Stimulated activated CD4-positive, alpha-beta T cell treated with anti-CD3 and anti-CD28 coated beads, Interleukin-12 subunit alpha, Interleukin-12 subunit beta, amount 100 ng/mL, for 48 hours (primary cell): ENCODE measurements at regions not wholly inside any gene's neighbourhood (a gene's known extent, or its start where the extent isn't known, plus 50 kb on each side); places are given as distances from the start of the nearest gene placed in this dataset.
"Not testable (repeated sequence)": the region's sequence is repeated elsewhere in the genome, so short reads cannot be mapped to it uniquely, and the experiment has no call there.

Source experiments
- DNase-seq, 3 donors: peaks; one replicate each; pipeline ENCODE4 v3.0.0-alpha.2; 2020; ENCODE audit warnings: low read depth in 2 of 3, low spot score in 1 of 3

DNA sequence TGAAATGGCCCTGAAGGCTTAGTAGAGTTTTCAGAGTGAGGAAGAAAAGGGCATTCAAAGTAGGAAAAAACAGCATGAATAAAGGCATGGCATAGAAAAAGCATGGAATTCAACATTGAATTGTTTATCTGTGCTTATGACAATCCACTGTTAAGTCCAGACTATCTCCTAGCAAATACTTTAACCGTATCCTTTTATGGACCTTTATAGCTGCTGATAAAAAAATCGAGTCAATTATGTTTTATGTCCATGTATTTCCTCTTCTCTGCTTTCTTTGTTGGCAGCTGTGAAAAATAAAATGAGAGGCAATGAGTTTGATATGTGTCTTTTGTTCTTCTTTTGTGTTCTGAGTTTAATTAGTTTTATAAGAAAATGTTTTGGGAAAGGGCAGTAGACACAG is 70.4 kb downstream of the TDRD15 start:
- DNase-seq, result no peak

DNA sequence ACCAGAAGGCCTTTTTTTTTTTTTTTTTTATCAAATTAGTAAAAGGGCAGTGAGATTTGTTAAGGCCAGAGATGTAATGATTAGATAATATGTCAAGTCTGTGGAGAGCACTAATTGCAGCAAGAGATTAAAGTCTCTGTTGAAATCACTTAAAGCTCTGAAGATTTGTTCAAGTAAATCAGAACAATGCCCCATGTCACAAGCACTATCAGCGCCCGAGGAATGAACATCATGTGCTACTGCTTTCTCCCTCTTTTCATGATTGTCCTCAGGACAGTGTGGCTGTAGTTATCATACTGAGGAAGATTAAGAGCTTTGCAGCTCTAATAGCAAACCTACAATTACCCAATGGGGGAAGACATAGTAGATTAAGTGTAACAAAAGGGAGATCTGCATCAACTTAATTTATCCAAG is 71.1 kb downstream of the TDRD15 start:
- no peak for DNase-seq

- DNase-seq, result no peak
Measured at GRCh38 chr2:21195326-21195725, 71.6 kb downstream of the TDRD15 start.

DNA sequence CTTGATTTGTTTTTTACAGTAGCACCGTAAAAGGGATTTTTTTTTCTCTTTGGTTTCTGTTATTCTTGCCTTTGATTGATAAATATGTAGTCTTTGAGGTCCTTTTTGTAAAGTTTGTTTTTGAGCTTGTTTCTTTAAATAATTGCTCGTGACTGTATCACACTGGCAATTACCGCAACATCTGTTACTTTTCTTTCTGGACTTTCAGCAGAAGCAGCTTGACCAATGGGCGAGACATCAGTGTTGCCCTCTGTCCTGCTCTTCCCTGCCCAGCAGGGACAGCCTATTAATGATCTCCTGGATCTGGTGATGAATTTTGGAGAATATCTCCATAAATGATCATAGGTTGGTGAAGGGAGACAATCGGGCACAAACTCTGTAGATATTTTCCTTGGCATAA is 74.9 kb downstream of the TDRD15 start:
- DNase-seq, result no peak

- DNase-seq, result no peak
Measured at GRCh38 chr2:21203976-21204375, 80.2 kb downstream of the TDRD15 start.

GRCh38 chr2:21214085-21214484 is 90.3 kb downstream of the TDRD15 start:
- DNase-seq, result not testable (repeated sequence)

- DNase-seq, result no peak
Measured at GRCh38 chr2:21217442-21217841, 93.7 kb downstream of the TDRD15 start.

DNA sequence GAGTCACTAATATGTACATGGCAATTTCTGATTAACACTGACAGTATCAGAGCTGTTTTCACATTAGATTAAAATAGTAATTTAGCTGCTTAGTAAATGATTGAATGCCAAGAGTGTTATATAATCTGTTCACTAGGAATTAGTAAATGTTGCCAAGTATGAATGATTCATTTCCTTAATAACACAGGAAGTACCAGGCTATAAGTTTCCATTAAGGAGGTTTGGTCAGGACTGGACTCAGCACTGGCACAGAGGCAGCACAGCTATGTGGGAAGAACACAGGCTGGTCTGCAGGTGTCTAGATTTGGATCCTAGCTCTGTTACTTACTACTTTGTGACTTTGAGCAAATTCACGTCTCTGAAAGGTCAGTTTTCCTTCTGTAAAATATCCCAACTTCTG is 97.2 kb downstream of the TDRD15 start:
- no peak for DNase-seq

GRCh38 chr2:21223618-21224017 is 99.8 kb downstream of the TDRD15 start:
- no peak for DNase-seq

GRCh38 chr2:21228041-21228895 is 104.5 kb downstream of the TDRD15 start:
- DNase-seq, result no peak

DNA sequence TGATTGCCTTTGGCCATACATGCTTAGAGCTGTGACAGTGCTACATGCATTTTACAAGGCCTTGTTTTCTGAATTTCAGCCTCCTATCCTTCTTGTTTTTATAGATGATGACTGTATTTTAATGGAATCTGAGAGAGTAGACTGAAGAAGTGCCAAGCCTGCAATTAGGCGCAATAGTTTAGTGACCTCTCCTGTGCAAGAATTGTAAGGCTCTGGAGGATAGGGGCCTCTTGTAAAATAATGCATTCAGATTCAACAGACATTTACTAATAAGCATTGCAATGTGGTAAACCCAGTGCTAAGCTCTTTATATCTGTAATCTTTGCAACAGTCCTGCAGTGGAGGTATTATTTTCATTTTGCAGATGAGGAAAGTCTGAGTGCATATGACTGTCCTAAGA is 105.5 kb downstream of the TDRD15 start:
- DNase-seq, result no peak

- DNase-seq, result no peak
Measured at GRCh38 chr2:21230140-21230539, 106.4 kb downstream of the TDRD15 start.

GRCh38 chr2:21231985-21232384 is 108.2 kb downstream of the TDRD15 start:
- DNase-seq, result no peak

GRCh38 chr2:21233194-21233593 is 109.4 kb downstream of the TDRD15 start:
- no peak for DNase-seq

GRCh38 chr2:21234001-21234400 is 110.2 kb downstream of the TDRD15 start:
- no peak for DNase-seq

- no peak for DNase-seq
Measured at GRCh38 chr2:21234464-21235120, 110.8 kb downstream of the TDRD15 start.

- not testable (repeated sequence) for DNase-seq
Measured at GRCh38 chr2:21239749-21240148, 116.0 kb downstream of the TDRD15 start.

DNA sequence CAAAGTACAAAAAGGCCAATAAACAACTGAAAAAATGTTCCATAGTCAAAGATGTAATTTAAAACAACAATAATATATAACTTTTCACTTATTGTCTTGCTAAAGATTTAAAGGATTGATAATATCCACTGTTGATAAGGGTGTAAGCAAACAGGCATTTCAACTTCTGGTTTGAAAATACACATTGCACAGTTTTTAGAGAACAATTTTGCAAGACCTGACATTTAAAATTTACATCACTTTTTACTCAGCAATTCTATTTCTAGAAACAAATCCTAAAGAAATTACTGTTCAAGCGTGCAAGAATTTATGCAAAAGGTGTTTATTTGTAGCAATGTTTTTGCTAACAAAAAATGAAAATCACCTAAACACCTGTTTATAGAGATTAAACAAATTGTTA is 120.4 kb downstream of the TDRD15 start:
- DNase-seq, result no peak

DNA sequence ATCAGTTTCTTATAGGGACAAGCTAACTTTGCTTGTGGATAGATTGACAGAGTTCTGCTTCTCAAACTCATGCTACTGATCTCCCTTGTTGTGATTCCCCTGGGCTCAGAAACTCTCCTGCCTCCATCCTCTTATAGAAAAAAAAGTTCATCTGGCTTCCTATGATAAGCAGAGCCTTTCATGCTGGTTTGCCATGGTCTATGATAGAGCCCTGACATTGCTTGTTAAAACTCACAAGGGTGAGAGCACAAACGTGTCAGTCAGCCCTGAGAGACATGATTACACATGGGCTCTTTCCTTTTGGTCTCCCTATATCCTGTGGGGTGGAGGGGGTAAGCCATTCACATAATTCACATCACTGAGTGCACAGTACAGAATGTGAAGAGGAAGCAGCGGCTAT is 121.8 kb downstream of the TDRD15 start:
- no peak for DNase-seq

GRCh38 chr2:21249367-21249766 is 125.6 kb downstream of the TDRD15 start:
- no peak for DNase-seq

- no peak for DNase-seq
Measured at GRCh38 chr2:21250673-21251072, 126.9 kb downstream of the TDRD15 start.

DNA sequence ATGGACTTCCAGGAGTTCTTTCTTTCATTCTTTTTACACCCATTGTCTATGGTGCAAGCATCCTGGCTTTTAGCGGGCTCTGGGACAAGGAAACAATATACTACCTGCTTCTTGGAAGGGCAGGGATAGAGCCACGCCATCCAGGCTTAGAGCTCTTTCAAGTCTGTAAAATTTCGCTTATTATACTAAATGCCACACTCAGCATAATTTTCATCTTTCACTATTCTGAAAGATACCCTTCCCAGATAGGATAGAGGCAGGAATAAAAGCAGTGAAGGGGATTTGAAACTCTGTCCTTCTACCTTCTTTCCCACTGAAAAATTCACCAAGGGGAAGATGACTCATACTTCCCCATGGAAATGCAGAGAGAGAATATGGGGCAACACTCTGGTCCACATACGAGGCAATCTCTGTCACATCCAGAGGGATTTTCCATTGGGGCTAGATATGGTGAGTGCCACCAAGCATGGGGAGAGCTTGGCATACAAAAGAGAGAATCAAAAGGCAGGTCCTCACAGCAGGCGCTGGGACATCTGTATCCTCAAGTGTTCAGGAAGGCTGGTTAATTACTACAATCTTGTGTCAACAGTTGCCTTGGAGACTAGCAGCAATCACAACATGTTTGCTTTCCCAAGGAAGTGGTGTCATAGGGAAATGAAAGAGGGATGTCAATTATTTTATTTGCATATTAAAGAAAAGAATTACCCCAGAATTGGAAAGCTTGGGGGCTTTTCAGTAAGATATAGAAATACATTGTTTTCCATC is 127.6 kb downstream of the TDRD15 start:
- DNase-seq, result no peak
